Liver (tissue), 8 donors: ENCODE measurements at regions not wholly inside any gene's neighbourhood (a gene's known extent, or its start where the extent isn't known, plus 50 kb on each side); places are given as distances from the start of the nearest gene placed in this dataset.

Source experiments
- DNase-seq: peaks from one replicate; pipeline ENCODE4 v3.0.0-alpha.2; 2017; ENCODE audit warnings: low spot score
- H3K27ac ChIP-seq, 2 donors: one replicate each; pipeline ENCODE4 v1.7.0; 2013; ENCODE audit warnings: inconsistent platforms in 2 of 2, low read length in 2 of 2, control low read depth in 1 of 2, low read depth in 1 of 2, mild to moderate bottlenecking in 1 of 2
- H3K27me3 ChIP-seq, 4 donors: one replicate each; pipeline versions ENCODE4 v1.6.1 to v1.7.0; 2013; ENCODE audit warnings: low read length in 3 of 4, inconsistent platforms in 1 of 4, mild to moderate bottlenecking in 1 of 4, moderate library complexity in 1 of 4; ENCODE audit not compliant: control insufficient read depth in 4 of 4, insufficient read depth in 4 of 4
- H3K36me3 ChIP-seq, 4 donors: one replicate each; pipeline versions ENCODE4 v1.6.1 to v1.7.0; 2013; ENCODE audit warnings: low read length in 3 of 4, mild to moderate bottlenecking in 3 of 4, low read depth in 1 of 4, moderate library complexity in 1 of 4; ENCODE audit not compliant: control insufficient read depth in 4 of 4, insufficient read depth in 3 of 4
- H3K4me1 ChIP-seq, 4 donors: one replicate each; pipeline versions ENCODE4 v1.6.1 to v1.7.0; 2013; ENCODE audit warnings: low read length in 3 of 4, mild to moderate bottlenecking in 3 of 4, moderate library complexity in 1 of 4; ENCODE audit not compliant: control insufficient read depth in 4 of 4, insufficient read depth in 4 of 4
- H3K4me3 ChIP-seq, 3 donors: one replicate each; pipeline versions ENCODE4 v1.6.1 to v1.7.0; 2013; ENCODE audit warnings: low read length in 3 of 3, control low read depth in 1 of 3, low read depth in 1 of 3, mild to moderate bottlenecking in 1 of 3
- H3K9ac ChIP-seq, 2 donors: one replicate each; pipeline ENCODE4 v1.7.0; 2013; ENCODE audit warnings: low read length in 2 of 2, mild to moderate bottlenecking in 2 of 2, moderate library complexity in 2 of 2, control low read depth in 1 of 2, low read depth in 1 of 2
- H3K9me3 ChIP-seq, 4 donors: one replicate each; pipeline versions ENCODE4 v1.6.1 to v1.7.0; 2013; ENCODE audit warnings: low read length in 3 of 4; ENCODE audit not compliant: control insufficient read depth in 4 of 4
- ATF3 ChIP-seq: IDR thresholded peaks from 2 replicates; pipeline ENCODE4 v1.6.1; 2016; ENCODE audit warnings: antibody characterized with exemption
- EGR1 ChIP-seq, 2 donors: IDR thresholded peaks; 2 replicates each; pipeline ENCODE4 v1.6.1; 2016 to 2018; ENCODE audit warnings: antibody characterized with exemption in 2 of 2, low read depth in 2 of 2
- FOXA1 ChIP-seq: IDR thresholded peaks from 2 replicates; pipeline ENCODE4 v1.6.1; 2016; ENCODE audit warnings: antibody characterized with exemption
- FOXA2 ChIP-seq: IDR thresholded peaks from 2 replicates; pipeline ENCODE4 v1.6.1; 2016; ENCODE audit warnings: antibody characterized with exemption
- GABPA ChIP-seq, 2 donors: IDR thresholded peaks in 1 of 2; conservative IDR thresholded peaks in 1 of 2; 2 replicates each; pipeline ENCODE4 v1.6.1; 2016; ENCODE audit warnings: antibody characterized with exemption in 2 of 2, mild to moderate bottlenecking in 1 of 2, moderate library complexity in 1 of 2
- HNF4A ChIP-seq, 2 donors: conservative IDR thresholded peaks; 2 replicates each; pipeline ENCODE4 v1.6.1; 2016; ENCODE audit warnings: antibody characterized with exemption in 2 of 2, mild to moderate bottlenecking in 2 of 2
- HNF4G ChIP-seq: IDR thresholded peaks from 2 replicates; pipeline ENCODE4 v1.6.1; 2016; ENCODE audit warnings: antibody characterized with exemption
- JUND ChIP-seq, 2 donors: IDR thresholded peaks; 2 replicates each; pipeline ENCODE4 v1.6.1; 2016; ENCODE audit warnings: antibody characterized with exemption in 2 of 2
- NR2F2 ChIP-seq: IDR thresholded peaks from 2 replicates; pipeline ENCODE4 v1.6.1; 2016; ENCODE audit warnings: antibody characterized with exemption
- RAD21 ChIP-seq, 2 donors: IDR thresholded peaks; 2 replicates each; pipeline ENCODE4 v1.6.1; 2016; ENCODE audit warnings: antibody characterized with exemption in 2 of 2, mild to moderate bottlenecking in 2 of 2
- REST ChIP-seq: IDR thresholded peaks from 2 replicates; pipeline ENCODE4 v1.6.1; 2016; ENCODE audit warnings: antibody characterized with exemption, mild to moderate bottlenecking
- RXRA ChIP-seq, 2 donors: IDR thresholded peaks; 2 replicates each; pipeline ENCODE4 v1.6.1; 2017 to 2018; ENCODE audit warnings: antibody characterized with exemption in 2 of 2, mild to moderate bottlenecking in 1 of 2
- SP1 ChIP-seq: IDR thresholded peaks from 2 replicates; pipeline ENCODE4 v1.6.1; 2018; ENCODE audit warnings: antibody characterized with exemption, mild to moderate bottlenecking
- TAF1 ChIP-seq: conservative IDR thresholded peaks from 2 replicates; pipeline ENCODE4 v1.6.1; 2016; ENCODE audit warnings: antibody characterized with exemption, mild to moderate bottlenecking
- YY1 ChIP-seq: IDR thresholded peaks from 2 replicates; pipeline ENCODE4 v1.6.1; 2016; ENCODE audit warnings: antibody characterized with exemption, mild to moderate bottlenecking
- WGBS: extraction: QIAGEN DNeasy Blood & Tissue Kit; methylation state at CpG from one replicate; pipeline ENCODE4 v1.1.7; 2013; 5-methylcytosine and 5-hydroxymethylcytosine counted together
- TF ChIP-seq, protein P1 (sequence below): fragments of 150-350 bp; IDR thresholded peaks from 2 replicates; pipeline ENCODE4 v1.5.1; 2017; ENCODE audit warnings: improper control_type of control experiment, low read depth, low read length; ENCODE audit not compliant: missing input control
- TF ChIP-seq, protein P2 (sequence below): IDR thresholded peaks from 2 replicates; pipeline ENCODE4 v1.6.1; 2016; ENCODE audit warnings: antibody characterized with exemption
- TF ChIP-seq, protein P3 (sequence below): IDR thresholded peaks from 2 replicates; pipeline ENCODE4 v1.6.1; 2016; ENCODE audit warnings: antibody characterized with exemption
- donor health status: healthy.
- donor health status: healthy.
- donor health status: healthy.
- donor health status: healthy.
- donor health status: healthy.

- no peak overlapping the region for H3K27ac ChIP-seq
- TF ChIP-seq RAD21 (IDR thresholded peaks at IDR 0.05): no peak
- no peak for TF ChIP-seq FOXA2
- TF ChIP-seq YY1: no peak
- TF ChIP-seq REST: no peak
- TF ChIP-seq, protein P1, sequence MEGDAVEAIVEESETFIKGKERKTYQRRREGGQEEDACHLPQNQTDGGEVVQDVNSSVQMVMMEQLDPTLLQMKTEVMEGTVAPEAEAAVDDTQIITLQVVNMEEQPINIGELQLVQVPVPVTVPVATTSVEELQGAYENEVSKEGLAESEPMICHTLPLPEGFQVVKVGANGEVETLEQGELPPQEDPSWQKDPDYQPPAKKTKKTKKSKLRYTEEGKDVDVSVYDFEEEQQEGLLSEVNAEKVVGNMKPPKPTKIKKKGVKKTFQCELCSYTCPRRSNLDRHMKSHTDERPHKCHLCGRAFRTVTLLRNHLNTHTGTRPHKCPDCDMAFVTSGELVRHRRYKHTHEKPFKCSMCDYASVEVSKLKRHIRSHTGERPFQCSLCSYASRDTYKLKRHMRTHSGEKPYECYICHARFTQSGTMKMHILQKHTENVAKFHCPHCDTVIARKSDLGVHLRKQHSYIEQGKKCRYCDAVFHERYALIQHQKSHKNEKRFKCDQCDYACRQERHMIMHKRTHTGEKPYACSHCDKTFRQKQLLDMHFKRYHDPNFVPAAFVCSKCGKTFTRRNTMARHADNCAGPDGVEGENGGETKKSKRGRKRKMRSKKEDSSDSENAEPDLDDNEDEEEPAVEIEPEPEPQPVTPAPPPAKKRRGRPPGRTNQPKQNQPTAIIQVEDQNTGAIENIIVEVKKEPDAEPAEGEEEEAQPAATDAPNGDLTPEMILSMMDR: no peak
- TF ChIP-seq HNF4A (conservative IDR thresholded peaks at IDR 0.05): no peak
- TF ChIP-seq EGR1 (IDR thresholded peaks at IDR 0.05; ENCODE audit: low read depth in 2 of 2): no peak
- no peak for TF ChIP-seq FOXA1
- no peak for TF ChIP-seq GABPA (IDR thresholded peaks at IDR 0.05 in 1 of 2, conservative IDR thresholded peaks at IDR 0.05 in 1 of 2)
- no peak for TF ChIP-seq ATF3
- no peak for TF ChIP-seq JUND (IDR thresholded peaks at IDR 0.05)
- TF ChIP-seq, protein P2, sequence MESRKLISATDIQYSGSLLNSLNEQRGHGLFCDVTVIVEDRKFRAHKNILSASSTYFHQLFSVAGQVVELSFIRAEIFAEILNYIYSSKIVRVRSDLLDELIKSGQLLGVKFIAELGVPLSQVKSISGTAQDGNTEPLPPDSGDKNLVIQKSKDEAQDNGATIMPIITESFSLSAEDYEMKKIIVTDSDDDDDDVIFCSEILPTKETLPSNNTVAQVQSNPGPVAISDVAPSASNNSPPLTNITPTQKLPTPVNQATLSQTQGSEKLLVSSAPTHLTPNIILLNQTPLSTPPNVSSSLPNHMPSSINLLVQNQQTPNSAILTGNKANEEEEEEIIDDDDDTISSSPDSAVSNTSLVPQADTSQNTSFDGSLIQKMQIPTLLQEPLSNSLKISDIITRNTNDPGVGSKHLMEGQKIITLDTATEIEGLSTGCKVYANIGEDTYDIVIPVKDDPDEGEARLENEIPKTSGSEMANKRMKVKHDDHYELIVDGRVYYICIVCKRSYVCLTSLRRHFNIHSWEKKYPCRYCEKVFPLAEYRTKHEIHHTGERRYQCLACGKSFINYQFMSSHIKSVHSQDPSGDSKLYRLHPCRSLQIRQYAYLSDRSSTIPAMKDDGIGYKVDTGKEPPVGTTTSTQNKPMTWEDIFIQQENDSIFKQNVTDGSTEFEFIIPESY: no peak
- TF ChIP-seq HNF4G: no peak
- no peak for TF ChIP-seq RXRA (IDR thresholded peaks at IDR 0.05)
- TF ChIP-seq, protein P3, sequence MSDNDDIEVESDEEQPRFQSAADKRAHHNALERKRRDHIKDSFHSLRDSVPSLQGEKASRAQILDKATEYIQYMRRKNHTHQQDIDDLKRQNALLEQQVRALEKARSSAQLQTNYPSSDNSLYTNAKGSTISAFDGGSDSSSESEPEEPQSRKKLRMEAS: no peak
- no peak for TF ChIP-seq SP1
- TF ChIP-seq NR2F2: no peak
- TF ChIP-seq TAF1: no peak
- peaks cover 0 to 2% (median under 1%) of the 10 kb centered on the region in 4 donors for H3K27me3 ChIP-seq
- H3K4me3 ChIP-seq: no peak overlapping the region
- peaks cover 0 to 7% (median 0%) of the 10 kb centered on the region in 4 donors for H3K4me1 ChIP-seq
- H3K9ac ChIP-seq: no peak overlapping the region
- DNase-seq: no peak
- 65% methylated on average over 12 of the region's 12 CpGs for WGBS
- no peaks in the 10 kb centered on the region for H3K36me3 ChIP-seq
- no peaks in the 10 kb centered on the region for H3K9me3 ChIP-seq
Observed at GRCh38 chr11:131192628-131193027, 177.8 kb upstream of the NTM start.
